Neural progenitor cell (in vitro differentiated cells): ENCODE measurements at regions not wholly inside any gene's neighbourhood (a gene's known extent, or its start where the extent isn't known, plus 50 kb on each side); places are given as distances from the start of the nearest gene placed in this dataset.

Experiments used
- DNase-seq: peaks from one replicate; pipeline ENCODE4 v3.0.0-alpha.2; 2016; ENCODE audit warnings: low spot score
- H2AFZ ChIP-seq: fragments of 200-600 bp; sonication (generic); replicated peaks from 2 replicates; pipeline ENCODE4 v1.6.1; 2016; ENCODE audit warnings: antibody characterized with exemption
- H3F3A ChIP-seq: fragments of 200-600 bp; sonication (generic); 2 replicates; pipeline ENCODE4 v1.6.1; 2016; ENCODE audit warnings: antibody characterized with exemption, low read depth
- H3K27ac ChIP-seq: fragments of 200-600 bp; sonication (generic); 2 replicates; pipeline ENCODE4 v1.5.1; 2016; ENCODE audit warnings: mild to moderate bottlenecking
- H3K27me3 ChIP-seq: fragments of 200-600 bp; sonication (generic); 2 replicates; pipeline ENCODE4 v1.6.1; 2016; ENCODE audit warnings: mild to moderate bottlenecking, moderate library complexity
- H3K36me3 ChIP-seq: fragments of 200-600 bp; sonication (generic); 2 replicates; pipeline ENCODE4 v1.5.1; 2016
- H3K4me1 ChIP-seq: fragments of 200-600 bp; sonication (generic); 2 replicates; pipeline ENCODE4 v1.6.1; 2016; ENCODE audit warnings: mixed run types
- H3K4me2 ChIP-seq: fragments of 200-600 bp; sonication (generic); 2 replicates; pipeline ENCODE4 v1.6.1; 2016
- H3K4me3 ChIP-seq: fragments of 200-600 bp; sonication (generic); 2 replicates; pipeline ENCODE4 v1.5.1; 2016
- H3K79me2 ChIP-seq: fragments of 200-600 bp; sonication (generic); 2 replicates; pipeline ENCODE4 v1.6.1; 2016; ENCODE audit warnings: low read depth
- H3K9ac ChIP-seq: fragments of 200-600 bp; sonication (generic); 2 replicates; pipeline ENCODE4 v1.6.1; 2016
- H3K9me3 ChIP-seq: fragments of 200-600 bp; sonication (generic); 2 replicates; pipeline ENCODE4 v1.5.1; 2016; ENCODE audit warnings: low read depth
- H4K20me1 ChIP-seq: fragments of 200-600 bp; sonication (generic); 2 replicates; pipeline ENCODE4 v1.6.1; 2016; ENCODE audit warnings: low read depth
- H3K27ac Mint-ChIP-seq: 3 replicates; pipeline ENCODE4 v1.8.0; 2021; ENCODE audit warnings: mixed read lengths
- H3K27me3 Mint-ChIP-seq: 2 replicates; pipeline ENCODE4 v1.8.0; 2022; ENCODE audit warnings: low read depth, mild to moderate bottlenecking, inconsistent platforms, moderate library complexity, mixed read lengths; ENCODE audit not compliant: insufficient read depth
- H3K36me3 Mint-ChIP-seq: 3 replicates; pipeline ENCODE4 v1.8.0; 2021; ENCODE audit warnings: mixed read lengths
- H3K4me1 Mint-ChIP-seq: 3 replicates; pipeline ENCODE4 v1.8.0; 2021; ENCODE audit warnings: mixed read lengths
- H3K4me3 Mint-ChIP-seq: 3 replicates; pipeline ENCODE4 v1.8.0; 2021; ENCODE audit warnings: mild to moderate bottlenecking, moderate library complexity, mixed read lengths
- H3K9me3 Mint-ChIP-seq: 3 replicates; pipeline ENCODE4 v1.8.0; 2020; ENCODE audit warnings: mixed read lengths
- EZH2 ChIP-seq: fragments of 200-600 bp; sonication (generic); IDR thresholded peaks from 2 replicates; pipeline ENCODE4 v1.6.1; 2017; ENCODE audit warnings: antibody characterized with exemption, mild to moderate bottlenecking, moderate library complexity
- EZH2phosphoT487 ChIP-seq: fragments of 200-600 bp; sonication (generic); IDR thresholded peaks from 2 replicates; pipeline ENCODE4 v1.6.1; 2017; ENCODE audit warnings: antibody characterized with exemption
- TF ChIP-seq, protein P1 (sequence below): fragments of 200-600 bp; sonication (generic); IDR thresholded peaks from 2 replicates; pipeline ENCODE4 v1.5.1; 2017; ENCODE audit warnings: antibody characterized with exemption, mild to moderate bottlenecking

DNA sequence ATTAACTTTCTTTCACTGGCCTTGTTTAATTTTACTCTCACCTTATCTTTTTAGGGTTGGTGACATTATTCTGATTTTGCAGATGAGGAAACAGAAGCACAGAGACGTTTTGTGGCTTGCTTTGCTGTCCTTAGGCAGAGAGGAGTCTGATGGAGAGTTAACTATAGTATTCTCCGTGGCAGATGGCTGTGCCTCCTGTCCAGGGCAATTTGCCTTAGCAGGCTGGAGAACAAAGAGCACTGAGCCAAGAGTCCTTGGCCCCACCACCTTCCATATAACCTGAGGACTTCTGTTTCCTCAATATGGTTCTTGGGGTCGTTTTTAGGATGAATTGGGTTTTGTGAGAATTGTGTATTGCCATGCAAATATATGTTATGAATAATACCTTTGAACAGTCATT, 71.4 kb upstream of the BACH2 start:
- Histone ChIP-seq H4K20me1 (no peaks in the 10 kb centered on the region), H3K4me2 (no peak overlapping the region), H3K27ac (no peak overlapping the region), H3F3A (no peaks in the 10 kb centered on the region), H3K4me3 (no peak overlapping the region), H2AFZ (no peak overlapping the region), H3K79me2 (no peaks in the 10 kb centered on the region), H3K9me3 (no peaks in the 10 kb centered on the region), H3K36me3 (no peaks in the 10 kb centered on the region), H3K4me1 (peaks cover 29% of the 10 kb centered on the region), H3K27me3 (no peaks in the 10 kb centered on the region), H3K9ac (no peak overlapping the region)
- H3K4me1 Mint-ChIP-seq = peaks cover 28% of the 10 kb centered on the region
- H3K27ac Mint-ChIP-seq = no peak overlapping the region
- TF ChIP-seq EZH2phosphoT487 = no peak
- no peak for TF ChIP-seq EZH2
- TF ChIP-seq, protein P1, sequence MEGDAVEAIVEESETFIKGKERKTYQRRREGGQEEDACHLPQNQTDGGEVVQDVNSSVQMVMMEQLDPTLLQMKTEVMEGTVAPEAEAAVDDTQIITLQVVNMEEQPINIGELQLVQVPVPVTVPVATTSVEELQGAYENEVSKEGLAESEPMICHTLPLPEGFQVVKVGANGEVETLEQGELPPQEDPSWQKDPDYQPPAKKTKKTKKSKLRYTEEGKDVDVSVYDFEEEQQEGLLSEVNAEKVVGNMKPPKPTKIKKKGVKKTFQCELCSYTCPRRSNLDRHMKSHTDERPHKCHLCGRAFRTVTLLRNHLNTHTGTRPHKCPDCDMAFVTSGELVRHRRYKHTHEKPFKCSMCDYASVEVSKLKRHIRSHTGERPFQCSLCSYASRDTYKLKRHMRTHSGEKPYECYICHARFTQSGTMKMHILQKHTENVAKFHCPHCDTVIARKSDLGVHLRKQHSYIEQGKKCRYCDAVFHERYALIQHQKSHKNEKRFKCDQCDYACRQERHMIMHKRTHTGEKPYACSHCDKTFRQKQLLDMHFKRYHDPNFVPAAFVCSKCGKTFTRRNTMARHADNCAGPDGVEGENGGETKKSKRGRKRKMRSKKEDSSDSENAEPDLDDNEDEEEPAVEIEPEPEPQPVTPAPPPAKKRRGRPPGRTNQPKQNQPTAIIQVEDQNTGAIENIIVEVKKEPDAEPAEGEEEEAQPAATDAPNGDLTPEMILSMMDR = no peak
- no peak for DNase-seq
- H3K36me3 Mint-ChIP-seq = peaks cover 2% of the 10 kb centered on the region
- no peaks in the 10 kb centered on the region for H3K27me3 Mint-ChIP-seq
- H3K4me3 Mint-ChIP-seq = peak overlapping the region; percentile 1
- H3K9me3 Mint-ChIP-seq = peaks cover 4% of the 10 kb centered on the region

DNA sequence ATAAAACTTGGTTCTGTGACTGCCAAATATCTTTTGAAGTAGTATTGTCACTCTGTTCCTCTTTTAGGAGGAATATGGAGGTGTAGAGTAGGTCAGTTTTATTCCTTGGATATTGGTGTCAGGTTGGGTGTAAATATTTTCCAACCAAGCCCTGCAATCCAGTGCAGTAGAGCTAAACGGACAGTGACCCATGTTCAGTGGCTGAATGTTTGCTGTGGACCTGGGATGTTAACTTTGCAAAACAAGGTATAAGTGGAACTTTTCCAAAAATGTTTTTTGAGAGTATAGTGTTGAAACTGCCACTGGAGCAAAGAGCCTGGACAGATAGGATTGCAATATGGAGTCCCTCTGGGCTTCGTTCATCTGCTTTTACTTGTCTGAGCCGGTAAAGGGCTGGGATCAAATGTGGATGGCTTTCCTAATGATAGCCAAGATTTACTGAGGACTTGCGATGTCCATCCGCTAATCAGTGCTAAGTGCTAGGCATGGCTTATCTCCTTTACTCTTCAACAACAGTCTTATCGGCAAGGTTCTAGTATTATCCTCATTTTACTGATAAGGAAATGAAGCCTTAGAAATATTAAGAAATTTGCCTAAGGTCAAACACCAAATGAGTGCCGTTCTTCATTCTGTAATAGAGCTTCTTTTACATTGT, 69.0 kb upstream of the BACH2 start:
- Histone ChIP-seq H3K27ac (no peak overlapping the region), H3K4me3 (no peak overlapping the region), H3K27me3 (no peaks in the 10 kb centered on the region), H3K9me3 (no peaks in the 10 kb centered on the region), H3K36me3 (no peaks in the 10 kb centered on the region), H3K79me2 (no peaks in the 10 kb centered on the region), H2AFZ (no peak overlapping the region), H4K20me1 (no peaks in the 10 kb centered on the region), H3F3A (no peaks in the 10 kb centered on the region), H3K4me1 (peaks cover 45% of the 10 kb centered on the region), H3K4me2 (no peak overlapping the region), H3K9ac (no peak overlapping the region)
- no peak for DNase-seq
- TF ChIP-seq EZH2 = no peak
- TF ChIP-seq EZH2phosphoT487 = no peak
- TF ChIP-seq, protein P1 = no peak
- Mint-ChIP-seq H3K27me3 (no peaks in the 10 kb centered on the region), H3K4me3 (no peak overlapping the region), H3K27ac (no peak overlapping the region), H3K36me3 (peaks cover 2% of the 10 kb centered on the region), H3K9me3 (peaks cover 4% of the 10 kb centered on the region), H3K4me1 (peaks cover 26% of the 10 kb centered on the region)

- H3K79me2 ChIP-seq = no peaks in the 10 kb centered on the region
- H3K4me1 Mint-ChIP-seq = peaks cover 22% of the 10 kb centered on the region
- peaks cover 4% of the 10 kb centered on the region for H3K9me3 Mint-ChIP-seq
- H3K27me3 ChIP-seq = no peaks in the 10 kb centered on the region
- H4K20me1 ChIP-seq = no peaks in the 10 kb centered on the region
- H3K27ac Mint-ChIP-seq = no peak overlapping the region
- H3K36me3 ChIP-seq = no peaks in the 10 kb centered on the region
- H3K4me3 Mint-ChIP-seq = no peak overlapping the region
- H3K4me3 ChIP-seq = no peak overlapping the region
- H3K27ac ChIP-seq = no peak overlapping the region
- H3K36me3 Mint-ChIP-seq = peaks cover 2% of the 10 kb centered on the region
- no peaks in the 10 kb centered on the region for H3K9me3 ChIP-seq
- no peak for DNase-seq
- H3K9ac ChIP-seq = no peak overlapping the region
- H3K4me1 ChIP-seq = peaks cover 46% of the 10 kb centered on the region
- TF ChIP-seq EZH2phosphoT487 = no peak
- TF ChIP-seq EZH2 = no peak
- TF ChIP-seq, protein P1 = no peak
- H3F3A ChIP-seq = no peaks in the 10 kb centered on the region
- peak overlapping the region; percentile 45 for H2AFZ ChIP-seq
- no peaks in the 10 kb centered on the region for H3K27me3 Mint-ChIP-seq
- H3K4me2 ChIP-seq = no peak overlapping the region
Measured at GRCh38 chr6:90365002-90365401, 68.4 kb upstream of the BACH2 start.
